ENCODE measurements at regions not wholly inside any gene's neighbourhood (a gene's known extent, or its start where the extent isn't known, plus 50 kb on each side); places are given as distances from the start of the nearest gene placed in this dataset.

DNA sequence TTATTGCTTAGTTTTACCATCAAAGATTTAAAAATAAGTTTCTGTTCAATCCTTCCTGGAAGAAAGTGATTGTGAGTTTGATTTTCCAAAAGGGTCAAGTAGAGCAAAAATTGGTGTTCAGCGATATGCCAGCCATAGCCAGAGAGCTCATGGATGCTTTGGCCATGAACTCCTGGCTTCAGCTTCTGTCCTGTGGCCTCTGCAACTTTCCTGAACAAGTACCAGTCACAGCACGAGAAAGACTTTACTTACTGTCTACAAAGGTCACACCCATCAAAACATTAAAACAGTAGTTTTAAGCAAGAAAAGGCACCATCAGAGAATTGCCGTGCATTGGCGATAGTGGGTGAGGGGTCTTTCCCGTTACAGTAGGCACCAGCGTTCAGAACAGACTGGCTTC is 753.0 kb upstream of the SGCG start (continued):
- TF ChIP-seq EZH2phosphoT487 (IDR thresholded peaks at IDR 0.05; ENCODE audit: borderline replicate concordance) (no peak), TCF7L2 (IDR thresholded peaks at IDR 0.05; ENCODE audit: borderline replicate concordance, extremely low read depth, insufficient read depth, insufficient read length) (no peak)
- TF ChIP-seq, protein P1, sequence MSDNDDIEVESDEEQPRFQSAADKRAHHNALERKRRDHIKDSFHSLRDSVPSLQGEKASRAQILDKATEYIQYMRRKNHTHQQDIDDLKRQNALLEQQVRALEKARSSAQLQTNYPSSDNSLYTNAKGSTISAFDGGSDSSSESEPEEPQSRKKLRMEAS (IDR thresholded peaks at IDR 0.05) = no peak

DNA sequence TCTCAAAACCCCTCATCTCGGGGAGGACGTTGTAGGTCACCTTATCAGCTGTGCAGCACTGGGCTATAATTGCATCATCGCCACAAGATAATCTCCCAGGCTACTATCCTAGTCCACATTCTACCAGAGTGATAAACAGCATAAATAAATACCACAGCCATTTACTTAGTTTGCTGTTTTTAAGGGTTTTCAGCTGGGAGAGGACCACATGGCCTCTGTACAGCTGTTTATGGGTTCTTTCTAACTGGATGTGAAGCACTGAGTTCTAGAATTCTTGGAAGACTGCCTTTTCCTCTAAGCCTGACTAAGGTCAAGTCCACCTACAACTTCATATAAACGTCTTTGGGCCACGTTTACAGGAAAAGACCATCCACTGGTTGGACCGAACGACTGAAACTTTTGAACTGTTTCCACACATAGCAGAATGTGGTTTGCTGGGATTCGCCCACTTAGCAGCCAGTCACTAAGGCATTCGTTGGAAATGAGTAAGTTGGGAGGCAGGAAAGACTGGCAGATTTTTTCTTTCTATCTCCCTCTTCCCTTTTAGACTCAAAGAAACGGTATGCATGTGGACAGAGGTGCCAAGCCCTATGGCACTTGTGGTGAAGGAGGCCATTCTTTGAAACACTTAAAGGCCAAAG is 752.5 kb upstream of the SGCG start:
- Histone ChIP-seq H3K36me3 (ENCODE audit: control insufficient read depth in 1 of 2, insufficient read depth in 2 of 2, low read length in 2 of 2) (no peaks in the 10 kb centered on the region), H3K27me3 (ENCODE audit: insufficient read depth, low read length) (no peaks in the 10 kb centered on the region), H3K9me3 (ENCODE audit: control insufficient read depth in 1 of 2, insufficient read depth in 1 of 2, low read depth in 1 of 2, low read length in 2 of 2) (no peaks in the 10 kb centered on the region), H3K9me2 (ENCODE audit: insufficient read depth) (no peaks in the 10 kb centered on the region), H3K79me2 (ENCODE audit: insufficient read depth, low read length) (no peaks in the 10 kb centered on the region), H4K20me1 (ENCODE audit: insufficient read depth) (no peaks in the 10 kb centered on the region), H3K4me1 (ENCODE audit: control insufficient read depth in 1 of 2, insufficient read depth in 2 of 2, low read length in 2 of 2) (no peaks in the 10 kb centered on the region), H3K4me3 (replicated peaks in 1 of 2; ENCODE audit: low read depth in 1 of 2, low read length in 2 of 2) (no peak overlapping the region), H3K4me2 (ENCODE audit: low read length) (no peak overlapping the region), H3K9ac (ENCODE audit: low read length) (no peak overlapping the region), H2AFZ (ENCODE audit: low read depth, low read length, poor library complexity, severe bottlenecking) (no peak overlapping the region), H3K27ac (ENCODE audit: low read depth, low read length) (no peak overlapping the region)
- intact Hi-C loops (cut with micrococcal nuclease) = no loop called here
- ChIA-PET RAD21 (ENCODE audit: low non-redundant PET in 1 of 2, low total read pairs in 2 of 2, uncharacterized antibody in 2 of 2, unreplicated experiment in 2 of 2) (no interaction called here), POLR2A (no interaction called here), CTCF (no interaction called here)
- ATAC-seq (no peak), DNase-seq (ENCODE audit: low read depth, low spot score) (no peak)
- BruUV-seq (replicated peaks) = no TSS peak
- TF ChIP-seq RAD21 (IDR thresholded peaks at IDR 0.05; ENCODE audit: low read depth) (no peak), EZH2 (IDR thresholded peaks at IDR 0.05) (no peak), POLR2A (IDR thresholded peaks at IDR 0.05; ENCODE audit: borderline replicate concordance, extremely low read depth, insufficient read depth, insufficient read length) (no peak), SRF (IDR thresholded peaks at IDR 0.05; ENCODE audit: low read depth) (no peak), POLR2AphosphoS5 (IDR thresholded peaks at IDR 0.05; ENCODE audit: low read depth, low read length) (no peak), ELF1 (IDR thresholded peaks at IDR 0.05; ENCODE audit: borderline replicate concordance, low read depth) (no peak), SIN3A (IDR thresholded peaks at IDR 0.05; ENCODE audit: low read depth) (no peak), CEBPB (IDR thresholded peaks at IDR 0.05; ENCODE audit: low read depth) (no peak), ZBTB33 (IDR thresholded peaks at IDR 0.05; ENCODE audit: extremely low read depth, insufficient replicate concordance, low read length) (no peak), ZFX (IDR thresholded peaks at IDR 0.05) (no peak), CTCF (IDR thresholded peaks at IDR 0.05 in 2 of 3, conservative IDR thresholded peaks at IDR 0.05 in 1 of 3; ENCODE audit: borderline replicate concordance in 1 of 3, insufficient read depth in 1 of 3, low read depth in 2 of 3, low read length in 2 of 3) (no peak), JUND (IDR thresholded peaks at IDR 0.05) (no peak), YY1 (IDR thresholded peaks at IDR 0.05; ENCODE audit: extremely low read depth, insufficient replicate concordance, low read depth, low read length) (no peak), FOSL1 (IDR thresholded peaks at IDR 0.05; ENCODE audit: low read depth) (no peak), CBX3 (IDR thresholded peaks at IDR 0.05; ENCODE audit: low read depth) (no peak), ZNF274 (IDR thresholded peaks at IDR 0.05; ENCODE audit: low read depth, low read length) (no peak), EZH2phosphoT487 (IDR thresholded peaks at IDR 0.05; ENCODE audit: borderline replicate concordance) (no peak)
- TF ChIP-seq, protein P2, sequence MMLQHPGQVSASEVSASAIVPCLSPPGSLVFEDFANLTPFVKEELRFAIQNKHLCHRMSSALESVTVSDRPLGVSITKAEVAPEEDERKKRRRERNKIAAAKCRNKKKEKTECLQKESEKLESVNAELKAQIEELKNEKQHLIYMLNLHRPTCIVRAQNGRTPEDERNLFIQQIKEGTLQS (IDR thresholded peaks at IDR 0.05) = no peak

All from HCT116 (cell line).